A673 (cell line): ENCODE measurements at regions not wholly inside any gene's neighbourhood (a gene's known extent, or its start where the extent isn't known, plus 50 kb on each side); places are given as distances from the start of the nearest gene placed in this dataset.

Experiments used
- BruUV-seq: library from RNA; stranded (reverse); fragments of 400-500 nt; replicated peaks from 2 replicates; lab custom pipeline; 2021; lab: Mats Ljungman, UMichigan
- CTCF ChIA-PET: fragments of 300-600 bp; sonication (Branson Sonifier 250); formaldehyde crosslinking; loops from one replicate; lab custom pipeline; 2022; ENCODE audit warnings: antibody characterized with exemption; lab: Charles Lee
- POLR2A ChIA-PET: fragments of 300-600 bp; sonication (Branson Sonifier 250); formaldehyde crosslinking; loops from one replicate; lab custom pipeline; 2022; ENCODE audit warnings: antibody characterized with exemption; ENCODE audit not compliant: low non-redundant PET; lab: Charles Lee
- DNase-seq: peaks from one replicate; pipeline ENCODE4 v3.0.0-alpha.2; 2015; ENCODE audit warnings: low spot score
- H3K27ac ChIP-seq: fragments of 200-600 bp; sonication (generic); 2 replicates; pipeline ENCODE4 v1.5.1; 2016; ENCODE audit warnings: mixed run types, low read depth, mild to moderate bottlenecking, mixed read lengths, antibody characterized with exemption, low read length; ENCODE audit not compliant: poor library complexity, severe bottlenecking
- H3K27me3 ChIP-seq: fragments of 200-600 bp; sonication (generic); replicated peaks from 2 replicates; pipeline ENCODE4 v1.6.1; 2017; ENCODE audit warnings: mixed run types, low read depth, mild to moderate bottlenecking, mixed read lengths, antibody characterized with exemption, low read length; ENCODE audit not compliant: insufficient read depth, poor library complexity
- H3K36me3 ChIP-seq: fragments of 200-600 bp; sonication (generic); 2 replicates; pipeline ENCODE4 v1.6.1; 2016; ENCODE audit warnings: mixed run types, mild to moderate bottlenecking, mixed read lengths, antibody characterized with exemption, low read length; ENCODE audit not compliant: insufficient read depth, poor library complexity, severe bottlenecking
- H3K4me1 ChIP-seq: fragments of 200-600 bp; sonication (generic); 2 replicates; pipeline ENCODE4 v1.6.1; 2017; ENCODE audit warnings: mixed run types, mild to moderate bottlenecking, mixed read lengths, antibody characterized with exemption, low read length; ENCODE audit not compliant: insufficient read depth, poor library complexity, severe bottlenecking
- H3K4me3 ChIP-seq: fragments of 200-600 bp; sonication (generic); 2 replicates; pipeline ENCODE4 v1.5.1; 2016; ENCODE audit warnings: low read depth, mixed run types, mild to moderate bottlenecking, mixed read lengths, low read length; ENCODE audit not compliant: poor library complexity, severe bottlenecking
- H3K9me3 ChIP-seq: fragments of 200-600 bp; sonication (generic); 2 replicates; pipeline ENCODE4 v1.6.1; 2016; ENCODE audit warnings: mixed run types, low read depth, mild to moderate bottlenecking, mixed read lengths, antibody characterized with exemption, low read length; ENCODE audit not compliant: poor library complexity, severe bottlenecking
- CTCF ChIP-seq: fragments of 300-800, 200-600 bp; sonication (generic); conservative IDR thresholded peaks from 2 replicates; pipeline ENCODE4 v1.5.1; 2017; ENCODE audit warnings: low read depth, mild to moderate bottlenecking, antibody characterized with exemption, low read length, moderate library complexity, mixed read lengths
- EZH2 ChIP-seq: fragments of 200-600 bp; sonication (generic); IDR thresholded peaks from 2 replicates; pipeline ENCODE4 v1.6.1; 2017; ENCODE audit warnings: borderline replicate concordance, low read depth, mild to moderate bottlenecking, mixed read lengths, antibody characterized with exemption, low read length; ENCODE audit not compliant: poor library complexity, severe bottlenecking
- intact Hi-C: fragments of 100-400 bp; cut with micrococcal nuclease; formaldehyde crosslinking; loops from one replicate; pipeline ENCODE4 v1.10.0; 2022; ENCODE audit not compliant: unreplicated experiment

GRCh38 chr18:47737956-47738355 is 192.5 kb downstream of the SMAD2 start:
- Histone ChIP-seq H3K36me3 (no peaks in the 10 kb centered on the region), H3K4me1 (no peaks in the 10 kb centered on the region), H3K27me3 (peaks cover 74% of the 10 kb centered on the region), H3K9me3 (no peaks in the 10 kb centered on the region), H3K4me3 (no peak overlapping the region), H3K27ac (no peak overlapping the region)
- CTCF ChIA-PET = no interaction called here
- no TSS peak for BruUV-seq
- TF ChIP-seq EZH2 (no peak), CTCF (no peak)
- intact Hi-C loops = no loop called here
- no peak for DNase-seq
- POLR2A ChIA-PET = no interaction called here

- intact Hi-C loops = no loop called here
- ChIA-PET CTCF (no interaction called here), POLR2A (no interaction called here)
- DNase-seq = no peak
- Histone ChIP-seq H3K27me3 (peaks cover 73% of the 10 kb centered on the region), H3K4me3 (no peak overlapping the region), H3K4me1 (no peaks in the 10 kb centered on the region), H3K36me3 (no peaks in the 10 kb centered on the region), H3K27ac (no peak overlapping the region), H3K9me3 (no peaks in the 10 kb centered on the region)
- BruUV-seq = no TSS peak
- TF ChIP-seq CTCF (no peak), EZH2 (no peak)
These were observed 193.1 kb downstream of the SMAD2 start for GRCh38 chr18:47737198-47737830.

DNA sequence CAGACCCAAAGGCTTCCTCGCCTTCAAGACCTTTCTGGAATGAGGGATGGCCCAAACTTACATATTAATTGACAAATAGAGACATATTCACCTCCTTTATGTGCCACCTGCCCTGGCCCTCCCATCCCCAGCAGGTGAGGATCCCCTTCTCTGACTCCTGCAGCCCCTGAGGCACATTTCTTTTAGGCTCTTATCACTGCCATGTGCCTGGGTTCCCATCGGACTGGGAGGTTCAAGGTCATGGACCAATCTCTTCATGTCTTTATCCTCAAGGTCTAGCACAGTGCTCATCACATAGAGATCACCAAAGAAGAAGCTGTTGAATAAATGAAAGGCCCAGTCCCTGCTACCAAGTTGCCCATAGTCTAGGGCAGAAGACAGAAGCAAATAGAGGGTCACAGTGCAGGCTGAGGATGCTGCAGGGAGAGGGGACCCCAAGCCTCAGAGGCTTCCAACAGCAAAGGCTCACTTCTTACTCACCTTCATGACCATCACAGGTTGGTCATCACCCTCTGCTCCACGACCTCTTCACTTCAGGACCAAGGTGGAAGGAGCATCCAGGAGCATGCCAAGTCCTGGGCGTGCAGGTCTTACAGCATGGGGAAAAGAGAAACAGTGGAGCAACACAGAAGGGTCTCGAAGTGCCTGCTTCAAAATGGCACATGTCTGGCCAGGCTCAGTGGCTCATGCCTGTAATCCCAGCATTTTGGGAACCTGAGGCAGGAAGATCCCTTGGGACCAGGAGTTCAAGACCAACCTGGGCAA is 193.9 kb downstream of the SMAD2 start:
- no TSS peak for BruUV-seq
- H3K36me3 ChIP-seq = no peaks in the 10 kb centered on the region
- no peak for DNase-seq
- H3K4me1 ChIP-seq = no peaks in the 10 kb centered on the region
- CTCF ChIA-PET = no interaction called here
- intact Hi-C loops = no loop called here
- no peak overlapping the region for H3K27ac ChIP-seq
- TF ChIP-seq CTCF (no peak), EZH2 (no peak)
- POLR2A ChIA-PET = no interaction called here
- H3K4me3 ChIP-seq = no peak overlapping the region
- H3K9me3 ChIP-seq = no peaks in the 10 kb centered on the region
- H3K27me3 ChIP-seq = peaks cover 70% of the 10 kb centered on the region
